Fibroblast of skin of left quadriceps (primary cell): ENCODE measurements at regions not wholly inside any gene's neighbourhood (a gene's known extent, or its start where the extent isn't known, plus 50 kb on each side); places are given as distances from the start of the nearest gene placed in this dataset.

ENCODE experiments used
- DNase-seq, 2 experiments: peaks; one replicate each; pipeline ENCODE4 v3.0.0-alpha.2; 2013; ENCODE audit warnings: low read depth in 2 of 2

- DNase-seq, result no peak
Observed at GRCh38 chr10:131651674-131652437, 249.0 kb upstream of the PPP2R2D start.

DNA sequence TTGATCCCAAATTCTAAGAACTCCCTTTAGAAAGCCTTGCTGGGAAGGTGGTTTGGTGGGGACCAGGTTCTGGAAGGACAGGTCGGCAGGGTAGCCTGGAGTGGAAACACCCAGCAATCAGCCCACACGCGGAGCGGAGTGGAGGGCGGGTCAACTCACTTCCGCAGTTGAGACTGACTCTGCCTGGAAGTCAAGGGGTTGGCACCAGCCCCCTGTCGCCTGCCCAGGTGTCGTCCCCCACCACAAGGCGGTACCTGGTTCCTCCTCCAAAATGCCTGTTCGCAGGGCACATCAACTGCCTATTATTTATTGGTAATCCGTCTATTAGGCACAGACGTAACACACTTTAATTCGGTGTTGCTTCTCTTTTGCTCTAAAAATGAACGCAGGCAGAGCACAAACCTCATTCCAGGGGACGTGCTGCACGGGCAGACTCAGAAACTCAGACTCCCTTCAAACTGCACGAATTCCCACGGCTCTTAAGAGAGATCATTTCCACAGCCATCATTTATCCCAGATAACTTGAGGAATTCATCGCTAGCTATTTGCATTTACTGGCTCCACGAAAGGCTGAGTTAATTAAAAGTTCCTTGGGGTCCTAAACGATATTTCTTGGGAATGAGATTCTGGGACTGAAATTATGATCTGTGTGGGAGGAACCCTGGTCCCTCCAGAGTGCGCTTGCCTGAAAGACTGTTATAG lies 248.2 kb upstream of the PPP2R2D start:
- no peak for DNase-seq

DNA sequence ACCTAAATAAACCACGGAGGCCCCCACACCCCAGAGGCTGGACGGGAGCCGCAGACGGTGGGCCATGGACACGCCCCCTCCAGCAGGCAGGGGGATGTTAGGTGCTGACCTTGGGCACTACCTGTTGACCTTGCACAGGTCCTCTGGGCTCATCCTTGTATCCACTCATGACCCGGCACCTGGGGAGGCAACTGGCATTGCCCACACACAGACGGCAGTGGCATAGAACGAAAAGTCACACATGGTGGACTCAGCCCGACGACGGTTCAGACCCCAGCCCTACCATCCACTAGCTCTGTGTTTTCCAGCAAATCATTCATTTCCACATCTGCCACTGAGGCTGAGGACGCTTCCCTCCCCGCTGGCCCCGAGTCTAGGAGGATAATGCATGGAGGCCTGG lies 247.7 kb upstream of the PPP2R2D start:
- no peak for DNase-seq

DNA sequence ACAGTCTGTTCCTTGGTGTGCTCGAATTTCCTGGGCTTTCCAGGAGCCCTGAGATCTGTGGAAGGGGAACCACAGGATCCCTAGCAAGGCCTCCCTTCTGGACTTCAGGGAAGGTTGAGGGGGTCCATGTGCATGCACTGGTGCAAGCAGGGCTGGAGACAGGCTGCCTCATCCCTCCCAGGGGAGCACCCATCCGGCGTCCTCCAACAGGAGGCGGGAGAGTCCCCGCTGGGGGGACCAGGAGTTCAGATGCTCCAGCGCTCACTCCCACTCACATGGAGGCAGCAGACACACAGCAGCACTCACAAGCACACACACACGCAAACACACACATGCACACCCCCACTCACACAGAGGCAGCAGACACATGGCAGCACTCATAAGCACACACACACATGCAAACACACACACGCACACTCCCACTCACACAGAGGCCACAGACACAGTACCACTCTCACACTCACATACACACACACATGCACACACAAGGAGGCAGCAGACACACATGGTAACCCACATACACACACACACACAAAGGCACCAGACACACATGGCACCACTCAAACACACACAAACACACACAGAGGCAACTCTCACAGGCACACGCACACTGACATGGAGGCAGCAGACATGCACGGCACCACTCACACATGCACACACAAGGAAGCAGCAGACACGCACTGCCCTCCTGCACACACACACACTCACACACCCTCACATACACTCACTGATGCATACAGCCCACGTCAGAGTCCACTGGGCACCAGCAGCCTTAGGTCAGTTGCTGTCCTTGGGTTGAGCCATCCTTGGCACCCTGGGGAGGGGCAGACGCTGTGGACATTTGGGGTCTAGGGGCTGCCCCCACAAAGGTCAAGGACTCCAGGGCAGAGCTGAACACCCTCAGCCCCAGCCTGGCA lies 247.0 kb upstream of the PPP2R2D start:
- no peak for DNase-seq

GRCh38 chr10:131654471-131655087 lies 246.2 kb upstream of the PPP2R2D start:
- DNase-seq, result no peak

DNA sequence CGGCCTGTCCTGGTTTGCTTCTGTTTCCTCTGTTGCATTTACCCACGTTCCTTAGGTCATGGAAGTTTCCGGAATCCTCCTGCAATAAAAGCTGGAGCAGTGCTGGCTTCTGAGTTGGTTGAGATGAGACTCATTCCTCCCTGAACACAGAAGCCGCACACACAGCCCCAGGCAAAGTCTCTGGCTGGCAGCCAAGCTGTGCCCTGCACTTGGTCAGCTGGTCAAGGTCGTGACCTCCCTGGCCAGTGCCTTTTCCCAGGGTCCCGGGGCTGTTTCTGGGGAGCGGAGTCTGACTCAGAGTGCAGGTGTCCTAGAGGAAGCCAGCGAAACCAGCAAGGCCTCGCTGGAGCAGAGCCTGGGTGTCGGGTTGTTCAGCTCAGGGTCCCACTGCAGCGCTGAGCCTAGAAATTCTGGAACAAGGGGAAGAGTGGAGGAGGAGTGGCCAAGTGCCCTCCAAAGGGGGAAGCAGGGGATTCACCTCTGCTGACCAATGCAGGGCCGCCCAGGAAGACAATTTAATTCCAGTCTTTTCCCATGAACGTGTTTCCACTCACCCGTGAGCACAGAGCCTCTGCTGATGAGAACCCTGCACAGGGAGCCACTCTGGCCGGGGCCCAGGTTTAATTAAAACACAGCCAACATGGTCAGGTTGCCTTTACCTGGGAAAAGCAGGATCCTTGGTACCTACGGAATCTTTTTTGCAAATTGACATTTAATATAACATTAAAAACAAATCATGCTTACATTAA lies 245.5 kb upstream of the PPP2R2D start:
- DNase-seq, result no peak

DNA sequence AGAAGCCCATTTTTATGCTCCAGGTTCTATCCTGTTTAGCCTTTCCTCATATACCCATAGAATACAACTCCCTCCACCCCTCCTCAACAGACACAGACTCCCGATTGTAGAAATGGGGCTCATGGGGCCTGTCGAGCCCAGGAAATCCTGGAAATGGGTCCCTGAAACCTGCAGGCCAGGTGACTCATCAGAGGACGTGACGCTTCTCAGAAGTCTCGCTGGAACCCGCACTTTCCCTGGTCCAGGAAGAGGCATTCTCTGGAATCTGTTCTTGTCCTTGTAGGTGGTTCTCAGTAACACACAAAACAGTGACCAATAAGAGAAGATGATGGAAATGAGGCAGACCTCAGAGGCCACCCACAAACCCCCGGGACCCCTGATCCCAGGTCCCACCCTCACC lies 244.8 kb upstream of the PPP2R2D start:
- DNase-seq, result no peak

DNA sequence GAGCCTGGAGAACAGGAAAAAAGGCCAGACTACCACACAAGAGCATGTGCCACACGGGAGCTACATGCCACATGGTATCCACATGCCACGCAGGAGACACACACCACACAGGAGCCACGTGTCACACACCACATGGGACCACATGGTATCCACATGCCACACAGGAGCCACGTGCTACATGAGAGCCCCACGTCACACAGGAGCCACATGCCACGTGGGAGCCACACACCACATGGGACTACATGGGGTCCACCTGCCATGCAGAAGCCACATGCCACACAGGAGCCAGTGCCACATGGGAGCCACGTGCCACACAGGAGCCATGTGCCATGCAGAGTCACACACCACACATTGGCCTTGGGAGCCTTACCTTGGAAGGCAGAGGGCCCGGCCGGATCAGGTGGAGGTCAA lies 244.4 kb upstream of the PPP2R2D start:
- DNase-seq, result no peak

GRCh38 chr10:131657318-131657984 lies 243.4 kb upstream of the PPP2R2D start:
- DNase-seq, result no peak

GRCh38 chr10:131657985-131658330 lies 242.8 kb upstream of the PPP2R2D start:
- no peak for DNase-seq

DNA sequence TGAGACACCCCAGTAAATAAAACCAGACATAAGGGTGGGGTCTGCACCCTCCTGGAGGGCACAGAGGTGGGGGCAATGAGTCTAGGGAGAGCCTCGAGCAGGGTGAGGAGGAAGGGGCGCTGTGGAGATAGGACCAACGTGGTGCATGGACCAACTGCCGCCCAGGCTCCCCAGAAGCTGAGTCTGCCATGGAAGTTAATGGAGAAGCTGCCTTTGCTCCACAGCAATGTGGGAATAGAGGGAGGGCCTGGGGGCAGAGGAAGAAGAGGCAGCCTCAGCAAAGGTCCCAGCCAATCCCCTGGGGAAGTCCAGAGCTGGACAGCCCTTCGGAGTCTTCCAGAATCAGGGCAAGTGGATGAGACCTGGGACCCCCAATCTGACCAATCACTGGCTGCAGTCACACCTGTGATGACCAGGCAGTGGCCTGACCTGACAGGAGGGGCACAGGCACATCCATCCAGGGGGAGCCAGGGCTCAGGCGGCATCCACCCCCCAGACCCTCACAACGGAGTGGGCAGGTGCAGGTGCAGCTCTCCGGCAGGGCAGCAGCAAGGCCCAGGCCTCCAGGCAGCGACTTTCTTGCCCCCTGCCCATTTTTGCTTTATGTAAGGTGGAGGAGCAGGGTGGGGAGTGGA lies 242.2 kb upstream of the PPP2R2D start:
- DNase-seq, result no peak

- DNase-seq, result no peak
Observed at GRCh38 chr10:131660427-131660826, 240.4 kb upstream of the PPP2R2D start.

GRCh38 chr10:131662851-131663250 lies 238.0 kb upstream of the PPP2R2D start:
- DNase-seq, result no peak

- no peak for DNase-seq
Observed at GRCh38 chr10:131663351-131663750, 237.5 kb upstream of the PPP2R2D start.

- no peak for DNase-seq
Observed at GRCh38 chr10:131666091-131666490, 234.7 kb upstream of the PPP2R2D start.

DNA sequence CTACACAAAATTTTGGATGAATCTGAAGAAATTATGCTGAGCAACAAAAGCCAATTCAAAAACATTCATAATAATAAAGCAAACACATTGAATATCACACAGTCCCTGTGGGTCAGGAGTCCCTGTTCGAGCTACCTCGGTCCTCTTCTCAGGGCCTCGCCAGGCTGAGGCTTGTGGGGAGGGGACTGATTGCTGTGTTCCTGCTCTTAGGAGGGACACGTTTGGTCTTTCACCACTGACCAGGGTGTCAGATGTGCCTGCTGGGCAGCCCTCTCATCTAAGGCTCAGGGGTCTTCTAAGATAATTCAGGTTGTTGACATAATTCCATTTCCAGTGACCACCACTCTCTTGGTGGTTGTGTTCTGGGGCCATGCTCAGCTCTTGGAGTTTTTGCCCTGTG lies 233.8 kb upstream of the PPP2R2D start:
- DNase-seq, result no peak

- no peak for DNase-seq
Observed at GRCh38 chr10:131667561-131667960, 233.2 kb upstream of the PPP2R2D start.

DNA sequence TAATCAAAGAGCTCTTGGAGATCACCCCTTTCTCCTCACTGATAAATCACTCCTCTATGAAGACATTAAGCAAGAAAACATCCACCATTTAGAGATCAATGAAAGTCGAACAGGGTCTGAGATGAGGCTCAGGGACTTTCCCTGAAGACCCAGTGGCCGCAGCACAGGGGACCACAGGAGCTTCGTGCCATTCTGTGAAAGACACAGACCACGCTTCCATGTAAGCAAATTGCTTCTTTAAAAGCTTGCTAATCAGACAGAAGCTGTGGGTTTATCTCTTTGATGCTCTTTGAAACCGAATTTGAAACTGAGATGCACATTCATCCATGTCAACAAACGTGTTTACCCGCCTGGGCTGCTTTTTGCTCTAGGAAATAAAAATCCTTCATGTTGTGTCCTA lies 231.9 kb upstream of the PPP2R2D start:
- no peak for DNase-seq

GRCh38 chr10:131669838-131670237 lies 231.0 kb upstream of the PPP2R2D start:
- no peak for DNase-seq

- no peak for DNase-seq
Observed at GRCh38 chr10:131670341-131670740, 230.5 kb upstream of the PPP2R2D start.
